ENCODE measurements at regions not wholly inside any gene's neighbourhood (a gene's known extent, or its start where the extent isn't known, plus 50 kb on each side); places are given as distances from the start of the nearest gene placed in this dataset.

GRCh38 chrX:122666601-122667000, 517.5 kb upstream of the GRIA3 start:
- no peak overlapping the region for H3K27ac ChIP-seq
- H3K9me3 ChIP-seq = no peaks in the 10 kb centered on the region
- no peak for TF ChIP-seq POLR2A (IDR thresholded peaks at IDR 0.05)
- TF ChIP-seq EP300 (IDR thresholded peaks at IDR 0.05) = no peak
- no peak for TF ChIP-seq CTCF (IDR thresholded peaks at IDR 0.05)
- WGBS, 3 donors = 31 to 50% (median 34%) methylated on average over 1 of the region's 1 CpG
- no peaks in the 10 kb centered on the region for H3K36me3 ChIP-seq
- no peak overlapping the region for H3K4me3 ChIP-seq
- intact Hi-C loops (cut with DNase I) = no loop called here
- DNase-seq = no peak
- H3K4me1 ChIP-seq (ENCODE audit: insufficient read depth) = no peaks in the 10 kb centered on the region
- H3K27me3 ChIP-seq = no peaks in the 10 kb centered on the region

GRCh38 chrX:122667667-122668066, 516.4 kb upstream of the GRIA3 start:
- H3K9me3 ChIP-seq = no peaks in the 10 kb centered on the region
- intact Hi-C loops (cut with DNase I) = no loop called here
- DNase-seq = no peak
- no peak overlapping the region for H3K27ac ChIP-seq
- no peaks in the 10 kb centered on the region for H3K4me1 ChIP-seq (ENCODE audit: insufficient read depth)
- no peak overlapping the region for H3K4me3 ChIP-seq
- H3K36me3 ChIP-seq = no peaks in the 10 kb centered on the region
- 55 to 68% (median 67%) methylated on average over 3 of the region's 3 CpGs for WGBS, 3 donors
- H3K27me3 ChIP-seq = no peaks in the 10 kb centered on the region
- TF ChIP-seq CTCF (IDR thresholded peaks at IDR 0.05) (no peak), POLR2A (IDR thresholded peaks at IDR 0.05) (no peak), EP300 (IDR thresholded peaks at IDR 0.05) (no peak)

- H3K9me3 ChIP-seq = no peaks in the 10 kb centered on the region
- 46 to 57% (median 56%) methylated on average over 1 of the region's 1 CpG for WGBS, 3 donors
- DNase-seq = no peak
- intact Hi-C loops (cut with DNase I) = no loop called here
- H3K36me3 ChIP-seq = no peaks in the 10 kb centered on the region
- TF ChIP-seq POLR2A (IDR thresholded peaks at IDR 0.05) (no peak), EP300 (IDR thresholded peaks at IDR 0.05) (no peak), CTCF (IDR thresholded peaks at IDR 0.05) (no peak)
- no peak overlapping the region for H3K4me3 ChIP-seq
- H3K27me3 ChIP-seq = no peaks in the 10 kb centered on the region
- H3K4me1 ChIP-seq (ENCODE audit: insufficient read depth) = no peaks in the 10 kb centered on the region
- no peak overlapping the region for H3K27ac ChIP-seq
Measured at GRCh38 chrX:122703762-122704161, 480.3 kb upstream of the GRIA3 start.

GRCh38 chrX:122739770-122740169, 444.3 kb upstream of the GRIA3 start:
- intact Hi-C loops (cut with DNase I) = no loop called here
- no peak for TF ChIP-seq POLR2A (IDR thresholded peaks at IDR 0.05)
- no peak for TF ChIP-seq EP300 (IDR thresholded peaks at IDR 0.05)
- TF ChIP-seq CTCF (IDR thresholded peaks at IDR 0.05) = no peak
- H3K27me3 ChIP-seq = no peaks in the 10 kb centered on the region

GRCh38 chrX:122770581-122770980, 413.5 kb upstream of the GRIA3 start:
- Histone ChIP-seq H3K27ac (no peak overlapping the region), H3K4me1 (ENCODE audit: insufficient read depth) (no peaks in the 10 kb centered on the region), H3K4me3 (no peak overlapping the region), H3K9me3 (no peaks in the 10 kb centered on the region), H3K36me3 (no peaks in the 10 kb centered on the region), H3K27me3 (no peaks in the 10 kb centered on the region)
- DNase-seq = no peak
- TF ChIP-seq EP300 (IDR thresholded peaks at IDR 0.05) (no peak), POLR2A (IDR thresholded peaks at IDR 0.05) (no peak), CTCF (IDR thresholded peaks at IDR 0.05) (no peak)
- intact Hi-C loops (cut with DNase I) = no loop called here
- 37 to 51% (median 42%) methylated on average over 3 of the region's 3 CpGs for WGBS, 3 donors

More at GRCh38 chrX:122739770-122740169, 444.3 kb upstream of the GRIA3 start:
- H3K36me3 ChIP-seq = no peaks in the 10 kb centered on the region
- WGBS, 3 donors = 14 to 31% (median 21%) methylated on average over 1 of the region's 1 CpG
- H3K27ac ChIP-seq = no peak overlapping the region
- no peaks in the 10 kb centered on the region for H3K9me3 ChIP-seq
- no peaks in the 10 kb centered on the region for H3K4me1 ChIP-seq (ENCODE audit: insufficient read depth)
- no peak overlapping the region for H3K4me3 ChIP-seq
- no peak for DNase-seq

All from ovary (tissue), 7 donors.